Esophagus (tissue), 2 donors: ENCODE measurements at regions not wholly inside any gene's neighbourhood (a gene's known extent, or its start where the extent isn't known, plus 50 kb on each side); places are given as distances from the start of the nearest gene placed in this dataset.

ENCODE experiments used
- H3K27ac ChIP-seq, 2 donors: one replicate each; pipeline ENCODE4 v1.5.1; 2013; ENCODE audit warnings: low read depth in 2 of 2, mild to moderate bottlenecking in 2 of 2, inconsistent platforms in 1 of 2, low read length in 1 of 2, moderate library complexity in 1 of 2
- H3K27me3 ChIP-seq, 2 donors: one replicate each; pipeline ENCODE4 v1.6.1; 2013; ENCODE audit warnings: low read length in 2 of 2, control low read depth in 1 of 2, mild to moderate bottlenecking in 1 of 2; ENCODE audit not compliant: insufficient read depth in 2 of 2, control insufficient read depth in 1 of 2
- H3K36me3 ChIP-seq, 2 donors: one replicate each; pipeline ENCODE4 v1.6.1; 2013; ENCODE audit warnings: low read length in 1 of 2; ENCODE audit not compliant: control insufficient read depth in 2 of 2, insufficient read depth in 2 of 2
- H3K4me1 ChIP-seq, 2 donors: one replicate each; pipeline ENCODE4 v1.6.1; 2013; ENCODE audit warnings: low read length in 1 of 2; ENCODE audit not compliant: control insufficient read depth in 2 of 2, insufficient read depth in 2 of 2
- H3K4me3 ChIP-seq, 2 donors: one replicate each; pipeline ENCODE4 v1.5.1; 2013; ENCODE audit warnings: low read length in 2 of 2, mild to moderate bottlenecking in 2 of 2, low read depth in 1 of 2, moderate library complexity in 1 of 2
- H3K9me3 ChIP-seq, 2 donors: one replicate each; pipeline ENCODE4 v1.6.1; 2013; ENCODE audit warnings: mild to moderate bottlenecking in 2 of 2, low read depth in 1 of 2, low read length in 1 of 2, moderate library complexity in 1 of 2; ENCODE audit not compliant: control insufficient read depth in 2 of 2, insufficient read depth in 1 of 2
- WGBS, 2 donors: extraction: QIAGEN DNeasy Blood & Tissue Kit; methylation state at CpG; one replicate each; pipeline ENCODE4 v1.1.7; 2013; 5-methylcytosine and 5-hydroxymethylcytosine counted together
- donor health status: healthy with polysubstance abuse.
- donor health status: Bipolar disorder and iron deficiency.

- H3K27me3 ChIP-seq = no peaks in the 10 kb centered on the region
- H3K27ac ChIP-seq = no peak overlapping the region
- H3K4me1 ChIP-seq = no peaks in the 10 kb centered on the region
- no peak overlapping the region for H3K4me3 ChIP-seq
- peaks cover 2 to 4% of the 10 kb centered on the region in 2 donors for H3K9me3 ChIP-seq
- WGBS, 2 donors = 71 to 74% methylated on average over 6 of the region's 6 CpGs
- H3K36me3 ChIP-seq = no peaks in the 10 kb centered on the region
These were observed 117.1 kb upstream of the RASA1 start for GRCh38 chr5:87150630-87151029.

GRCh38 chr5:87151547-87151946, 116.1 kb upstream of the RASA1 start:
- Histone ChIP-seq H3K4me1 (no peaks in the 10 kb centered on the region), H3K27me3 (no peaks in the 10 kb centered on the region), H3K4me3 (no peak overlapping the region), H3K9me3 (peaks cover 2 to 4% of the 10 kb centered on the region in 2 donors), H3K36me3 (no peaks in the 10 kb centered on the region), H3K27ac (no peak overlapping the region)
- 7 to 38% methylated on average over 1 of the region's 1 CpG for WGBS, 2 donors

GRCh38 chr5:87152886-87153285, 114.8 kb upstream of the RASA1 start:
- Histone ChIP-seq H3K4me1 (no peaks in the 10 kb centered on the region), H3K27ac (no peak overlapping the region), H3K27me3 (no peaks in the 10 kb centered on the region), H3K9me3 (peaks cover 2 to 4% of the 10 kb centered on the region in 2 donors), H3K36me3 (no peaks in the 10 kb centered on the region), H3K4me3 (no peak overlapping the region)
- WGBS, 2 donors = 62 to 70% methylated on average over 1 of the region's 1 CpG

GRCh38 chr5:87154191-87154590, 113.5 kb upstream of the RASA1 start:
- Histone ChIP-seq H3K9me3 (peaks cover 2 to 4% of the 10 kb centered on the region in 2 donors), H3K4me1 (no peaks in the 10 kb centered on the region), H3K36me3 (no peaks in the 10 kb centered on the region), H3K27ac (no peak overlapping the region), H3K27me3 (no peaks in the 10 kb centered on the region), H3K4me3 (no peak overlapping the region)
- 83 to 91% methylated on average over 3 of the region's 3 CpGs for WGBS, 2 donors

- H3K4me3 ChIP-seq = no peak overlapping the region
- H3K4me1 ChIP-seq = no peaks in the 10 kb centered on the region
- no peak overlapping the region for H3K27ac ChIP-seq
- no peaks in the 10 kb centered on the region for H3K9me3 ChIP-seq
- 90 to 91% methylated on average over 4 of the region's 4 CpGs for WGBS, 2 donors
- H3K36me3 ChIP-seq = no peaks in the 10 kb centered on the region
- no peaks in the 10 kb centered on the region for H3K27me3 ChIP-seq
These were observed 112.6 kb upstream of the RASA1 start for GRCh38 chr5:87155106-87155505.

- H3K27ac ChIP-seq = no peak overlapping the region
- H3K36me3 ChIP-seq = no peaks in the 10 kb centered on the region
- WGBS, 2 donors = 31 to 50% methylated on average over 2 of the region's 2 CpGs
- no peaks in the 10 kb centered on the region for H3K27me3 ChIP-seq
- no peaks in the 10 kb centered on the region for H3K9me3 ChIP-seq
- no peak overlapping the region for H3K4me3 ChIP-seq
- H3K4me1 ChIP-seq = no peaks in the 10 kb centered on the region
These were observed 111.1 kb upstream of the RASA1 start for GRCh38 chr5:87156631-87157030.

- Histone ChIP-seq H3K27me3 (no peaks in the 10 kb centered on the region), H3K27ac (no peak overlapping the region), H3K4me1 (no peaks in the 10 kb centered on the region), H3K9me3 (no peaks in the 10 kb centered on the region), H3K36me3 (no peaks in the 10 kb centered on the region), H3K4me3 (no peak overlapping the region)
- 67 to 71% methylated on average over 2 of the region's 2 CpGs for WGBS, 2 donors
These were observed 103.3 kb upstream of the RASA1 start for GRCh38 chr5:87164409-87164808.

- no peaks in the 10 kb centered on the region for H3K4me1 ChIP-seq
- no peak overlapping the region for H3K4me3 ChIP-seq
These were observed 98.2 kb upstream of the RASA1 start for GRCh38 chr5:87169300-87169991.

GRCh38 chr5:87170799-87171198, 96.9 kb upstream of the RASA1 start:
- H3K9me3 ChIP-seq = no peaks in the 10 kb centered on the region
- H3K36me3 ChIP-seq = no peaks in the 10 kb centered on the region
- no peaks in the 10 kb centered on the region for H3K27me3 ChIP-seq
- WGBS, 2 donors = 62 to 68% methylated on average over 3 of the region's 3 CpGs
- no peak overlapping the region for H3K4me3 ChIP-seq
- no peak overlapping the region for H3K27ac ChIP-seq
- H3K4me1 ChIP-seq = no peaks in the 10 kb centered on the region

More at GRCh38 chr5:87169300-87169991, 98.2 kb upstream of the RASA1 start:
- WGBS, 2 donors = 42 to 43% methylated on average over 8 of the region's 8 CpGs
- H3K27me3 ChIP-seq = no peaks in the 10 kb centered on the region
- H3K27ac ChIP-seq = no peak overlapping the region
- no peaks in the 10 kb centered on the region for H3K9me3 ChIP-seq
- H3K36me3 ChIP-seq = no peaks in the 10 kb centered on the region

GRCh38 chr5:87182649-87183048, 85.0 kb upstream of the RASA1 start:
- H3K4me1 ChIP-seq = no peaks in the 10 kb centered on the region
- no peaks in the 10 kb centered on the region for H3K36me3 ChIP-seq
- 39 to 57% methylated on average over 4 of the region's 4 CpGs for WGBS, 2 donors
- no peak overlapping the region for H3K27ac ChIP-seq
- no peaks in the 10 kb centered on the region for H3K9me3 ChIP-seq
- H3K4me3 ChIP-seq = no peak overlapping the region
- no peaks in the 10 kb centered on the region for H3K27me3 ChIP-seq
